ENCODE measurements at regions not wholly inside any gene's neighbourhood (a gene's known extent, or its start where the extent isn't known, plus 50 kb on each side); places are given as distances from the start of the nearest gene placed in this dataset.
A peak's percentile ranks its signal among the peaks of the same experiment; 100 is the strongest.
"Not testable (repeated sequence)": the region's sequence is repeated elsewhere in the genome, so short reads cannot be mapped to it uniquely, and the experiment has no call there.

GRCh38 chr1:117735045-117735992, 129.5 kb downstream of the TENT5C start (continued):
- no peak for TF ChIP-seq FOXJ3 (CRISPR knock-in tag; IDR thresholded peaks at IDR 0.05; ENCODE audit: borderline replicate concordance)
- TF ChIP-seq ZNF425 (CRISPR knock-in tag; conservative IDR thresholded peaks at IDR 0.05) = no peak

- Mint-ChIP-seq H3K4me1 (peaks cover 15% of the 10 kb centered on the region), H3K27me3 (ENCODE audit: low read depth) (no peaks in the 10 kb centered on the region), H3K36me3 (no peaks in the 10 kb centered on the region), H3K27ac (no peak overlapping the region), H3K4me3 (no peak overlapping the region), H3K9me3 (peaks cover 24% of the 10 kb centered on the region)
- ChIA-PET CTCF (no interaction called here), POLR2A (no interaction called here)
- DNase-seq (ENCODE audit: low spot score) (no peak), ATAC-seq (no peak)
- no peak for TF ChIP-seq AFF4 (CRISPR knock-in tag; IDR thresholded peaks at IDR 0.05; ENCODE audit: borderline replicate concordance)
- TF ChIP-seq TEAD1 (CRISPR knock-in tag; IDR thresholded peaks at IDR 0.05) = no peak
- TF ChIP-seq EMX1 (CRISPR knock-in tag; IDR thresholded peaks at IDR 0.05) = no peak
- no peak for TF ChIP-seq USF1 (CRISPR knock-in tag; IDR thresholded peaks at IDR 0.05)
- no peak for TF ChIP-seq HMGA2 (CRISPR knock-in tag; IDR thresholded peaks at IDR 0.05)
- no peak for TF ChIP-seq ERG (CRISPR knock-in tag; IDR thresholded peaks at IDR 0.05)
- no peak for TF ChIP-seq ZNF232 (CRISPR knock-in tag; IDR thresholded peaks at IDR 0.05)
- no peak for TF ChIP-seq E2F1 (CRISPR knock-in tag; IDR thresholded peaks at IDR 0.05)
Measured at GRCh38 chr1:117739504-117739903, 133.7 kb downstream of the TENT5C start.

- CTCF ChIA-PET = interaction anchor here (2.1 kb wide), 1 partner anchor 13 kb away, joined by 12 read pairs; no protein-coding TSS in a partner anchor
Measured at GRCh38 chr1:117740496-117740895, 134.6 kb downstream of the TENT5C start.

GRCh38 chr1:117746565-117746964, 140.7 kb downstream of the TENT5C start:
- CTCF ChIA-PET = interaction anchor here (1.2 kb wide), 1 partner anchor 8 kb away, joined by 3 read pairs; no protein-coding TSS in a partner anchor
- POLR2A ChIA-PET; ATAC-seq; H3K4me3 Mint-ChIP-seq; DNase-seq (ENCODE audit: low spot score); H3K27ac Mint-ChIP-seq; H3K36me3 Mint-ChIP-seq; H3K4me1 Mint-ChIP-seq; H3K27me3 Mint-ChIP-seq (ENCODE audit: low read depth): not testable (repeated sequence)
- peaks cover 55% of the 10 kb centered on the region for H3K9me3 Mint-ChIP-seq

More at GRCh38 chr1:117740496-117740895, 134.6 kb downstream of the TENT5C start:
- POLR2A ChIA-PET = no interaction called here
- peaks cover 8% of the 10 kb centered on the region for H3K4me1 Mint-ChIP-seq
- H3K27ac Mint-ChIP-seq = no peak overlapping the region
- H3K4me3 Mint-ChIP-seq = no peak overlapping the region
- ATAC-seq (peak; percentile 55; the same call in 1 of the 2 replicates), DNase-seq (ENCODE audit: low spot score) (no peak)
- peaks cover 27% of the 10 kb centered on the region for H3K9me3 Mint-ChIP-seq
- no peaks in the 10 kb centered on the region for H3K36me3 Mint-ChIP-seq
- TF ChIP-seq ZNF232 (CRISPR knock-in tag; IDR thresholded peaks at IDR 0.05) (no peak), PRRX2 (CRISPR knock-in tag; IDR thresholded peaks at IDR 0.05) (no peak)
- no peaks in the 10 kb centered on the region for H3K27me3 Mint-ChIP-seq (ENCODE audit: low read depth)

Data from WTC11 (cell line).